ENCODE measurements at regions not wholly inside any gene's neighbourhood (a gene's known extent, or its start where the extent isn't known, plus 50 kb on each side); places are given as distances from the start of the nearest gene placed in this dataset.

DNA sequence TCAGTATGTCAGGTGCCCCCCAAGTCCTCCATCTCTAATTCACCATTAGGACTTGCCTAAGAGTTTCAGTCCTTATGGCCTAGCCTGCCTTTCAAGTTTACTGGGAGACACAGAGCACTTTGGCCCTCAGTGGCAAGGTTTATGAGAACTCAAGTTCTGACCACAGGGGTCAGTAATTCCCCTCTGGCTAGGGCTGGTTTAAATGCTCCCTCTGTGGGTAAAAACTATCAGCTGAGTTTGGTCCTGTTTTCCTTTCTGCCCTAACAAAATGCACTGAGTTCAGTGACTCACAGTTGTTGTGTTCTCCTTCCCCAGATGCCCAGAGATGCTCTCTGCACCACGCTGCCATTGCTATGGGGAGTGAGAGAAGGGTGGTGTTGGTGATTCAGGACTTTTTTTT lies 163.2 kb downstream of the RELL1 start:
- Histone ChIP-seq H2AFZ (ENCODE audit: low read depth) (no peak overlapping the region), H3K9me2 (no peaks in the 10 kb centered on the region), H3K79me2 (ENCODE audit: insufficient read depth) (no peaks in the 10 kb centered on the region), H3K4me3 (ENCODE audit: low read depth in 2 of 2, low read length in 1 of 2) (no peak overlapping the region), H4K20me1 (ENCODE audit: insufficient read depth) (no peaks in the 10 kb centered on the region), H3K9me3 (no peaks in the 10 kb centered on the region), H3K27me3 (ENCODE audit: insufficient read depth) (no peaks in the 10 kb centered on the region), H3K36me3 (replicated peaks in 1 of 2; ENCODE audit: control insufficient read depth in 1 of 2, insufficient read depth in 2 of 2, low read length in 1 of 2) (no peaks in the 10 kb centered on the region), H3K4me2 (no peak overlapping the region), H3K4me1 (ENCODE audit: control insufficient read depth in 1 of 2, insufficient read depth in 2 of 2, low read depth in 1 of 2, low read length in 1 of 2) (no peaks in the 10 kb centered on the region), H3K9ac (no peak overlapping the region), H3K27ac (ENCODE audit: low read depth in 2 of 2, low read length in 1 of 2) (no peak overlapping the region), H3F3A (replicated peaks; ENCODE audit: insufficient read depth) (no peaks in the 10 kb centered on the region)
- POLR2A ChIA-PET = no interaction called here
- CTCF ChIA-PET = no interaction called here
- TF ChIP-seq GATA2 (CRISPR knock-in tag; IDR thresholded peaks at IDR 0.05) (no peak), MEF2A (IDR thresholded peaks at IDR 0.05; ENCODE audit: borderline replicate concordance, low read depth) (no peak), EP300 (IDR thresholded peaks at IDR 0.05; ENCODE audit: borderline replicate concordance in 1 of 2, low read depth in 1 of 2, low read length in 1 of 2) (no peak), FOSL2 (IDR thresholded peaks at IDR 0.05; ENCODE audit: borderline replicate concordance, low read depth) (no peak), FOXJ3 (CRISPR knock-in tag; IDR thresholded peaks at IDR 0.05) (no peak), NFIC (IDR thresholded peaks at IDR 0.05; ENCODE audit: borderline replicate concordance) (no peak), TAF1 (IDR thresholded peaks at IDR 0.05; ENCODE audit: borderline replicate concordance, low read depth, low read length) (no peak), MXI1 (IDR thresholded peaks at IDR 0.05; ENCODE audit: low read depth, low read length) (no peak), RFX5 (IDR thresholded peaks at IDR 0.05; ENCODE audit: low read length) (no peak), GABPA (IDR thresholded peaks at IDR 0.05; ENCODE audit: low read depth) (no peak), RAD21 (IDR thresholded peaks at IDR 0.05; ENCODE audit: low read length) (no peak), POLR2AphosphoS5 (IDR thresholded peaks at IDR 0.05; ENCODE audit: low read depth, low read length) (no peak), ELF1 (IDR thresholded peaks at IDR 0.05) (no peak), SIN3A (IDR thresholded peaks at IDR 0.05; ENCODE audit: borderline replicate concordance, low read depth, low read length) (no peak), EZH2phosphoT487 (IDR thresholded peaks at IDR 0.05; ENCODE audit: borderline replicate concordance, low read depth) (no peak)
- TF ChIP-seq, protein P1, sequence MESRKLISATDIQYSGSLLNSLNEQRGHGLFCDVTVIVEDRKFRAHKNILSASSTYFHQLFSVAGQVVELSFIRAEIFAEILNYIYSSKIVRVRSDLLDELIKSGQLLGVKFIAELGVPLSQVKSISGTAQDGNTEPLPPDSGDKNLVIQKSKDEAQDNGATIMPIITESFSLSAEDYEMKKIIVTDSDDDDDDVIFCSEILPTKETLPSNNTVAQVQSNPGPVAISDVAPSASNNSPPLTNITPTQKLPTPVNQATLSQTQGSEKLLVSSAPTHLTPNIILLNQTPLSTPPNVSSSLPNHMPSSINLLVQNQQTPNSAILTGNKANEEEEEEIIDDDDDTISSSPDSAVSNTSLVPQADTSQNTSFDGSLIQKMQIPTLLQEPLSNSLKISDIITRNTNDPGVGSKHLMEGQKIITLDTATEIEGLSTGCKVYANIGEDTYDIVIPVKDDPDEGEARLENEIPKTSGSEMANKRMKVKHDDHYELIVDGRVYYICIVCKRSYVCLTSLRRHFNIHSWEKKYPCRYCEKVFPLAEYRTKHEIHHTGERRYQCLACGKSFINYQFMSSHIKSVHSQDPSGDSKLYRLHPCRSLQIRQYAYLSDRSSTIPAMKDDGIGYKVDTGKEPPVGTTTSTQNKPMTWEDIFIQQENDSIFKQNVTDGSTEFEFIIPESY (IDR thresholded peaks at IDR 0.05; ENCODE audit: borderline replicate concordance, low read depth) = no peak
- TF ChIP-seq, protein P2, sequence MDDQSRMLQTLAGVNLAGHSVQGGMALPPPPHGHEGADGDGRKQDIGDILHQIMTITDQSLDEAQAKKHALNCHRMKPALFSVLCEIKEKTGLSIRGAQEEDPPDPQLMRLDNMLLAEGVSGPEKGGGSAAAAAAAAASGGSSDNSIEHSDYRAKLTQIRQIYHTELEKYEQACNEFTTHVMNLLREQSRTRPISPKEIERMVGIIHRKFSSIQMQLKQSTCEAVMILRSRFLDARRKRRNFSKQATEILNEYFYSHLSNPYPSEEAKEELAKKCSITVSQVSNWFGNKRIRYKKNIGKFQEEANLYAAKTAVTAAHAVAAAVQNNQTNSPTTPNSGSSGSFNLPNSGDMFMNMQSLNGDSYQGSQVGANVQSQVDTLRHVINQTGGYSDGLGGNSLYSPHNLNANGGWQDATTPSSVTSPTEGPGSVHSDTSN (IDR thresholded peaks at IDR 0.05) = no peak
- TF ChIP-seq, protein P3, sequence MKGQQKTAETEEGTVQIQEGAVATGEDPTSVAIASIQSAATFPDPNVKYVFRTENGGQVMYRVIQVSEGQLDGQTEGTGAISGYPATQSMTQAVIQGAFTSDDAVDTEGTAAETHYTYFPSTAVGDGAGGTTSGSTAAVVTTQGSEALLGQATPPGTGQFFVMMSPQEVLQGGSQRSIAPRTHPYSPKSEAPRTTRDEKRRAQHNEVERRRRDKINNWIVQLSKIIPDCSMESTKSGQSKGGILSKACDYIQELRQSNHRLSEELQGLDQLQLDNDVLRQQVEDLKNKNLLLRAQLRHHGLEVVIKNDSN (IDR thresholded peaks at IDR 0.05; ENCODE audit: borderline replicate concordance, low read depth) = no peak
- TF ChIP-seq, protein P4, sequence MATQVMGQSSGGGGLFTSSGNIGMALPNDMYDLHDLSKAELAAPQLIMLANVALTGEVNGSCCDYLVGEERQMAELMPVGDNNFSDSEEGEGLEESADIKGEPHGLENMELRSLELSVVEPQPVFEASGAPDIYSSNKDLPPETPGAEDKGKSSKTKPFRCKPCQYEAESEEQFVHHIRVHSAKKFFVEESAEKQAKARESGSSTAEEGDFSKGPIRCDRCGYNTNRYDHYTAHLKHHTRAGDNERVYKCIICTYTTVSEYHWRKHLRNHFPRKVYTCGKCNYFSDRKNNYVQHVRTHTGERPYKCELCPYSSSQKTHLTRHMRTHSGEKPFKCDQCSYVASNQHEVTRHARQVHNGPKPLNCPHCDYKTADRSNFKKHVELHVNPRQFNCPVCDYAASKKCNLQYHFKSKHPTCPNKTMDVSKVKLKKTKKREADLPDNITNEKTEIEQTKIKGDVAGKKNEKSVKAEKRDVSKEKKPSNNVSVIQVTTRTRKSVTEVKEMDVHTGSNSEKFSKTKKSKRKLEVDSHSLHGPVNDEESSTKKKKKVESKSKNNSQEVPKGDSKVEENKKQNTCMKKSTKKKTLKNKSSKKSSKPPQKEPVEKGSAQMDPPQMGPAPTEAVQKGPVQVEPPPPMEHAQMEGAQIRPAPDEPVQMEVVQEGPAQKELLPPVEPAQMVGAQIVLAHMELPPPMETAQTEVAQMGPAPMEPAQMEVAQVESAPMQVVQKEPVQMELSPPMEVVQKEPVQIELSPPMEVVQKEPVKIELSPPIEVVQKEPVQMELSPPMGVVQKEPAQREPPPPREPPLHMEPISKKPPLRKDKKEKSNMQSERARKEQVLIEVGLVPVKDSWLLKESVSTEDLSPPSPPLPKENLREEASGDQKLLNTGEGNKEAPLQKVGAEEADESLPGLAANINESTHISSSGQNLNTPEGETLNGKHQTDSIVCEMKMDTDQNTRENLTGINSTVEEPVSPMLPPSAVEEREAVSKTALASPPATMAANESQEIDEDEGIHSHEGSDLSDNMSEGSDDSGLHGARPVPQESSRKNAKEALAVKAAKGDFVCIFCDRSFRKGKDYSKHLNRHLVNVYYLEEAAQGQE (IDR thresholded peaks at IDR 0.05; ENCODE audit: low read depth, low read length) = no peak
- TF ChIP-seq, protein P5, sequence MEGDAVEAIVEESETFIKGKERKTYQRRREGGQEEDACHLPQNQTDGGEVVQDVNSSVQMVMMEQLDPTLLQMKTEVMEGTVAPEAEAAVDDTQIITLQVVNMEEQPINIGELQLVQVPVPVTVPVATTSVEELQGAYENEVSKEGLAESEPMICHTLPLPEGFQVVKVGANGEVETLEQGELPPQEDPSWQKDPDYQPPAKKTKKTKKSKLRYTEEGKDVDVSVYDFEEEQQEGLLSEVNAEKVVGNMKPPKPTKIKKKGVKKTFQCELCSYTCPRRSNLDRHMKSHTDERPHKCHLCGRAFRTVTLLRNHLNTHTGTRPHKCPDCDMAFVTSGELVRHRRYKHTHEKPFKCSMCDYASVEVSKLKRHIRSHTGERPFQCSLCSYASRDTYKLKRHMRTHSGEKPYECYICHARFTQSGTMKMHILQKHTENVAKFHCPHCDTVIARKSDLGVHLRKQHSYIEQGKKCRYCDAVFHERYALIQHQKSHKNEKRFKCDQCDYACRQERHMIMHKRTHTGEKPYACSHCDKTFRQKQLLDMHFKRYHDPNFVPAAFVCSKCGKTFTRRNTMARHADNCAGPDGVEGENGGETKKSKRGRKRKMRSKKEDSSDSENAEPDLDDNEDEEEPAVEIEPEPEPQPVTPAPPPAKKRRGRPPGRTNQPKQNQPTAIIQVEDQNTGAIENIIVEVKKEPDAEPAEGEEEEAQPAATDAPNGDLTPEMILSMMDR (IDR thresholded peaks at IDR 0.05) = no peak
- DNase-seq = no peak
- 6% methylated on average over 1 of the region's 1 CpG for WGBS (ENCODE audit: low lambda C conversion rate)

All from SK-N-SH (cell line).